NCI-H1092 (cell line): ENCODE measurements at regions not wholly inside any gene's neighbourhood (a gene's known extent, or its start where the extent isn't known, plus 50 kb on each side); places are given as distances from the start of the nearest gene placed in this dataset.
"Not testable (repeated sequence)": the region's sequence is repeated elsewhere in the genome, so short reads cannot be mapped to it uniquely, and the experiment has no call there.

Experiments
- DNase-seq: peaks from one replicate; lab custom pipeline; 2025; lab: John Stamatoyannopoulos, UW

DNA sequence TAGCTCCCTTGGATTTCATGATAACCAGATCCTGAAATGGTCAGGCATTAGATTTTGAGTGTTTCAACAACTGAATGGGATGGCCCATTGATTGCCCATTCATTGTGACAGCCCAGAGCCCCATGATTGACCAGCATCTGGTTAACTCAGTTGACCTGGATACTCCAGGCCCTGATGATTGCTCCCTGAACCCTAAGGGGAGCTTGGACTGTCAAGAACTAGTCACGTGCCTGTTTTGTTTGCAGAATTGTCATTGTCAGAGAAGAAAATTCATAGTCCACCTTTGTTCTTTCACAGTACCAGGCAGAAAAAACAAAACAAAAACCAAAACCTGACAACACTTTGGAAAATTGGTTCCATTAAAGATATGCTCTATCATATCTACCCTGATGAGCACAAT, 241.3 kb upstream of the ONECUT1 start:
- DNase-seq: no peak

DNA sequence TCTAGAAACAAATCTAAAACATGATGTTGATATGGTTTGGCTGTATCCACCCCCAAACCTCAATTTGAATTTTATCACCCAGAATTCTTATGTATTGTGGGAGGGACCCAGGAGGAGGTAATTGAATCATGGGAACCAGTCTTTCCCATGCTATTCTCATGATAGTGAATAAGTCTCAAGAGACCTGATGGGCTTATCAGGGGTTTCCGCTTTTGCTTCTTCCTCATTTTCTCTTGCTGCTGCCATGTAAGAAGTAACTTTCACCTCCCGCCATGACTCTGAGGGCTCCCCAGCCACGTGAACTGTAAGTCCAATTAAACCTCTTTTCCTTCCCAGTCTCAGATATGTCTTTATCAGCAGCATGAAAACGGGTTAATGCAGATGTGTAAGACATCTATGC, 232.7 kb upstream of the ONECUT1 start:
- no peak for DNase-seq

DNA sequence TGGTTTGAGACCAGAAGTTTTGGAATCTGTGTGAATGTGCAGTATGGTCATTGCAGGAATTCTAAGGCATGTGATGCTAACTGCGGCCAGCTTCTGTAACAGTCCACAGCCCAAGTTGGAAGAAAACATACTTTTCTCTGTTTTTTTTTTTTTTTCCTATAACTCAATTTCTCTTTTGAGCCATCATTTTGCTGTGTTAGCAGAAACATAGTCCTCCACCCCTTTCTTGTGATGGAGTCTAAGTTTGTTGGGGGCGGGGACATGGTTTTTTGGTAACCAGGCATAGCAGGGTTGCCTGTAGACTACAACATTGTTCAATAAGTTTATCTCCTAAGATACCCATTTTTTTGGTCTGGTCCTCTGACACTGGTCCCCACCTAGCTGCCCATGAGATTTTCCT, 223.2 kb upstream of the ONECUT1 start:
- DNase-seq: no peak

DNA sequence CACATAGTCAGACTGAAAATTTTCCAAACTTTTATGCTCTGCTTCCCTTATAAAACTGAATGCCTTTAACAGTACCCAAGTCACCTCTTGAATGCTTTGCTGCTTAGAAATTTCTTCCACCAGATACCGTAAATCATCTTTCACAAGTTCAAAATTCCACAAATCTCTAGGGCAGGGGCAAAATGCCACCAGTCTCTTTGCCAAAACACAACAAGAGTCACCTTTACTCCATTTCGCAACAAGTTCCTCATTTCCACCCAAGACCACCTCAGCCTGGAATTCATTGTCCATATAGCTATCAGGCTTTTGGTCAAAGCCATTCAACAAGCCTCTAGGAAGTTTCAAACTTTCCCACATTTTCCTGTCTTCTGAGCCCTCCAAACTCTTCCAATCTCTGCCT, 221.6 kb upstream of the ONECUT1 start:
- not testable (repeated sequence) for DNase-seq

DNA sequence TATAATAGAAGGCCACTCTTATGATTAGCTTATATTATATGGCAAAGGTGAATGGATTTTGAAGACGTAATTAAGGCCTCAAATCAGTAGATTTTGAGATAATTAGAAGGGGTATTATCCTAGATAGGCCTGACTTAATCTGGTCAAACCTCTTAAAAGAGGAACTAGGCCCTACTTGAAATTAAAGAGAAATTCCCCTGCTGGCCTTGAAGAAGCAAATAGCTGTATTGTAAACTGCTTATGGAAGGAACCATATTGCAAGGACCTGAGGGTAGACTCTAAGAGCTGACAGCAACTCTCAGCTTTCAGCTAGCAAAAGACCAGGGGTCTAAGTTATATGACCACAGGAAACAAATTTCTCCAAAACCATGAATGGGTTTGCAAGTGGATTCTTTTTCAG, 219.0 kb upstream of the ONECUT1 start:
- DNase-seq: no peak

DNA sequence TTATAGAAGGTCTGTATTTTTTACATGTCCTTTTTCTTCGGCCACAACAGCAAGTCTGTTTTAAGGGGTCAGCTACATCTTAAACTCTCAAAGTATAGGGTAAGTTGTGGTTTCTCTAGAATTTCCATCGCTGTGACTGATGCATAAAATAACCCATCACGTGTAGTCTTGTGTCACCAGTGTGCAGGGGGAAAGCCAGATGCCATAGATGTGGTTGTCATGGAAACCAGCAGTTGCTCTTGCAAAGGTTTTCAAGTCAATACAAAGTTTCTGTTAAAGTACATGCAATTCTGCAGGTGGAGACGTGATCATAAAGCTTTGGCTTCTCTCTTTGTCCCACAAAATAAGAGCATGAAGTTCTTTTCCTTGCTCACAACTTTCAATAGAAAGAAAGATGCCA, 210.3 kb upstream of the ONECUT1 start:
- DNase-seq: no peak

DNA sequence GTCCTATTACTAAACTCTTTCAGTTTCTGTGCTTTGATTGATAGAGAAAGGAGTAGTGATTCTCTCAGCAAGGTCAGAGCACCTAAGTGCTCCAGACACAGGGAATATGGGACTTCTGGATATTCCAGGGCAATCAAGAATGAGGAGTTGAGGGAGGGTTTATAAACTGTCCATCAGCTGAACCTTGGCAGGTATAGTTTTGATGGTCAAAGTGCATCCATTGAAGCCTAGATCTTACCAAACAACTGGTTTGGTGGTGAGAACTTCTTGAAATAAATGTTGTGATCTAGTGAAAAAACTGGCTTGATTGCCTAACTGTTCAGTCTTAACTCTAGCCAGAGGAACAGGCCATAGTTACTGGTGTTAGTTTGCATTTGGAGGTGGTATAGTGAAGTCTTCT, 207.0 kb upstream of the ONECUT1 start:
- no peak for DNase-seq

DNA sequence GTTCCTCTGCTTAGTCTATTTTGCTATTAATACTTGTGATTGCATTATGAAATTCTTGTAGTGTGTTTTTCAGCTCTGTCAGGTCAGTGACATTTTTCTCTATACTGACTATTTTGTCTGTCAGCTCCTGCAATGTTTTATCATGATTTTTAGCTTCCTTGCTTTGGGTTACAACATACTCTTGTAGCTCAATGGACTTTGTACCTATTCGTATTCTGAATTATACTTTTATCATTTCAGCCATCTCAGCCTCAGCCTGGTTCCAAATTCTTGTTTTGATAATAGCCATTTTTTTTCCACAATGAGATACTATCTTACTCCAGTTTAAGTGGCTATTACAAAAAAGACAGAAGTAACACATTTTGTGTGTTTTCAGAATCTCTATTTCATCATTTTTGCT, 204.2 kb upstream of the ONECUT1 start:
- no peak for DNase-seq

DNA sequence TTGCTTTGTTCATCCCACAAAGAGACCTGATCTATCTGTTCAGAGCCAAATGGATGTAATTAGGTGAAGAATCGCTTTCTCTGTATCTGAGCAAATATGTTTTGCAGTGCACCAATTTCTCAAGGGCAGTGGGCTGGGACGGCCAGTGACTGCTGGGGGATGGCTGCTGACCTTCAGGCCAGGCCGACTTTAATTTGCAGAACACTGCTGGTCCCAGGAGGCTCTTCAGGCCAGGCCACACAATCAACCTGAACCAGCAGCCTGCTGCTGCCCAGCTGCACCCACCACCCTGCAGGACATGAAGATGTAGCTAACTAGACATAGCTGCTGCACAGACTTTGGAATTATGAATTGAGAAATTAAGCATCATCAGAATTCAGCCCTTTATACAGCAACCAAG, 194.4 kb upstream of the ONECUT1 start:
- DNase-seq: no peak

DNA sequence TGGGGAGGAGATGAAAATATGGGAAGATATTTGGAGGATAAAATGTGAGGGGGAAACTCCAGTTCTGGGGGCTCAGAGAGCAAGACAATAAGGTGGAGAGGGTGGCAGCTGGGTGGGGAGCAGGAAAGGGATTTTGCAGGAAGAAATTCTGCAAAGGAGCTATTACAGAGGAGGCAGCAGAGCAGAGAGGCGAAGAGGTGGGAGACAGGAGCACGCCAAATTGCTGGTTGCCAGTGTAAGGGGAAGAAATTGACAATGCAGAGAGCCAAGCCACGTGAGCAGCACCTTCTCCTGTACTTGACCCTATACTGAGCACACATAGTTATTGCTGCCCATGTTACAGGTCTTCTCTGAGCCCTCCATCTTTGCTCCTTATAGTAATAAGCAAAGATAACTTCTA, 190.3 kb upstream of the ONECUT1 start:
- no peak for DNase-seq

DNA sequence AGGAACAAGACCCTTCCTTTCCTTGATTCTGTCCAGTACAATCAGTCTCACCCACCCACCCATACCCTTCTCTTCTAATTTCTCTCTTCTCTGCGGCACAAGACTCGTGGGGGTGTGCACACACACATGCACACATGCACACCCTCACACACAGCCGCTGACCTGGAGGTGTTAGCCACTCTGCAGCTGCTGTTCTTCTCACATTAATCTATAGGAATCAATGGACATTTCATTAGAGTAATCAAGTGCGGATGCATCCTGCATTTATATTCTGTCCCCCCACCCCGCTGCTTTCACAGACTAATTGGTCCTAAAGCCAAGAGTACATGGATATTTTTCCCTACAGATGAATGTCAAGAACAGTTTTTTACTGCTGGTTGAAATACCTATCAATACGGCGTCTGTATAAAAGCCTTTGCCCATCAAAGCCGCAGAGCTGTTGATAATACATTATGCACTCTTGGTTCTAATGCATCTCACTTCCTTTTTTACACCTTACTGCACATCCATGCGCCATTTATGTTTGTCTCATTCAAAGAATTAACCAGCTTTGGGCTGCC, 186.5 kb upstream of the ONECUT1 start:
- no peak for DNase-seq

DNA sequence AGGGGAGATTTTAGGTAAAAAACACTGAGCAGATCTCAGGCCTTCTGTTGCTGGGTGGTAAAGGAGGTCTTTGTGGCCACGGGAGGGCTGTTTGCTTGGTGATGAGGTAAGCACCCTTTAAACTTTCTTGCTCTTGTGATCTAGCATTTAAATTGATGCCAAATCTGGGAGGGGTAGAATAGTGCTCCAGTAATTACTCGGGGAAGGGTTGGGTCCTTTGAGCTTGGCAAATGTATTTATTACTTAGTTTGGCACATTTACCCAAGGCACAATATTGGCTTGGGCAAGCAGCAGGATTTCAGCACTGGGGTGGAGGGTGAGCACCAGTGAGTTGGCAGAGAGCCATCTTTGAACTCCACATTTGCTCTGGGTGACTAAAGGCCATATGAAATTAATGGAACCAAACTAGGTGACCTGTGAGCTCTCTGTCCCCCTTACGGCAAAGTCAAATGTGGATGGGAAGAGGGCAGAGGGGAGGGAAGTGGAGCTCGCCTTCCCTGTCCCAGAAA, 185.9 kb upstream of the ONECUT1 start:
- DNase-seq: no peak

DNA sequence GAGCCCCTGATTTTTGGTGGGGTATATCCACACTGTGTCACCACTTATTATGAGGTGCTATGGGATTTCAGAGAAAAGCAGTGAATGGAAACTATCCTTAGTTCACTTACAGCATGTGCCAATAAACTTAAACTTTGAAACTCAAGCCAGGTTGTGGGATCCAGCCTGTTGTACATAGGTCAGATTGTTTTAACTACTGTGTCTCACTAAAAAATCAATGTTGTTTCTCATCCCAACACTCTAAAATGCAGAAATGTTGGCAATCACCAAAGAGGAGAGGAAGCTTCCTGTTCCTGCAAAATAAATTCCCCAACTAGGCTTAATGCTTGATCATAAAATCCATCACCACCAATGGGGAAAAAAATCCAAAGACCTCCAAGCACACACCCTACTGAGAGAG, 173.7 kb upstream of the ONECUT1 start:
- DNase-seq: no peak

DNA sequence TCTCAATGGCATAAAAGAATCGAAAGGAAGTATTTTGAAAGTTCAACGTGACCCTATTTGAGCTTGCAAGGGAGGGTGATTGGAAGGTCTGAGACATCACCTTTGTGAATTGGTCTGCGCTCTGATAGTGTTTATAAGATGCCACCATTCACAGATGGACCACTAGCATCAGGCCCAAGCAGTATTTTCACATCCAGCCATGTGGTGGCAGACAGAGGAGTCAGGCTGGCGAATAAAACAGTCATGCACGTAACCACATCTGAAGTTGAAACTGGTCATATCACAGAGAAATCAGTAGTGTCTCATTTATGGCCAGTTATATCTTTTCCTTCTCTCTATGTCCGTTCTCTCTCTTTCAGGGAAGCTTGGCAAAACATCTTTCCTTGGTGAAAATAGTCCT, 170.1 kb upstream of the ONECUT1 start:
- DNase-seq: no peak

DNA sequence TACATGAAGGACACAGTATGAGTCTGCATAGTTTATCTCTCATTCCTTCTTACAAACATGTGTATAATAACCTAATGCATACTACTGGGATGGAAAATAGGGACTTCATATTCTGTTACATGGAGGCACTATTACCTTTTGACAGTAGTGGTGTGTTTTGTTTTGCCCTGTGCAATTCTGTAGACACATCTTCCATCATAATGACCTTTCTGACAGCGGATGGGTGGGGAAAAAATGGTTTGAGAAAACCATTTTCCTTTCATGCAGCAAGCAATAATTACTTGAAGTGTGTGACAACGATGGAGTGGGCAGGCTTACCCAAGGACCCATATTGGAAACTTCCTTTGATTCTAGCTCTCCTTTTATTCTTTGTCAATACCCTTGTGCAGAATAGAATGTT, 153.6 kb upstream of the ONECUT1 start:
- no peak for DNase-seq

DNA sequence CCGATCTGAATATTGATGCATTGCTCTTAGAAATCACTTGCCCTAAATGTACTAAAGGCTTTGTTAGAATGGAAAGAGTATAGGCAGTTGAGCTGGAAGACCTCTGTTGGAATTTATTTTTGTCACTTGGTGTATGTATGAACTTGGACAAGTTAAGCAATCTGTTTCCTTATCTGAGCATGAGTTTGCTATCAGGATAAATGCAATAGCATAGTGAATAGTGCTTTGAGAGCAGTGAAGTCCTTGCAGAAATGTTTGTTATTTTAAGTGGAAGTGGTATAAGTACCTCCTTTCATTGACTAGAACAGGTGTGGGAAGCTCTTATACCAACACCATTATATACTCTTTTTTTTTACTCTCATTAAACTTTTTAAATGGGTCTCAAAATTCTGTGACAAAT, 146.4 kb upstream of the ONECUT1 start:
- no peak for DNase-seq

DNA sequence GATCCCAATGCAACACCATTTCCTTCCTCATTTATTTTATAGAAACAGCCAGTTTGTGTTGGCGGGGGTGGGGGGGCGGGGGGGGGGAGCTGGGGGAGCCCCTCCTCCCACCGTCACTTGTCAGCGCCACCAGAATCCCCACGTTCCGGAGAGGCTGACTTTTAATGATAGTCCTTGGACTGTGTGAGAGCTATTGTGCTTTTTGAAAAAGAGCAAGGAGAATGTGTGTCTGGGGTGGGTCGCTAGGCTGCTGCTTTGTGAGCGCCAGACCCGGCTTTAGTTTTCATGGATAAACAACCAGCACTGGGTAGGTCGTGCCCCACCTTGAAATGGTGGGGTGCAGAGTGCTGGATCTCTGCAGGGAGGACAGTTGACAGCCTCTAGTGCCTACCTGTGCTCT, 135.0 kb upstream of the ONECUT1 start:
- no peak for DNase-seq

DNA sequence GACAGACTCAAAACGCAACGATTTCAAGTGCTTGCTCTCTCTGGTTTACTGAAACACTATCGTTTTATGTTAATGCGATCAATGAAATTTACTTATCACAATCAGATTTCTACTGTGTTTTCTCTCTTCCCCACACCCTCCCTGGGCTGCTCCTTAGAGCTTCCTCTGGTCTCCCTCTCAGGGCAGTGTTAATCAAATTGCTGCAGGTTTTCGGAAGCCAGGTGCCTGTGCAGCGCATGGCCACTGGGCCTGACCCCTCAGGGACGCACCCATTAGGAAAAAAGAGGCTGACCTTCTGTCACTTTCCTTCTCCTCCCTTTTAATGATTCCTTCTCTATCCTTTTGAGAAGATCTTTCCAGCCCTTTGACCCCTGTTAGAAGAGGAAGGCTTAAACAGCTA, 134.5 kb upstream of the ONECUT1 start:
- no peak for DNase-seq

DNA sequence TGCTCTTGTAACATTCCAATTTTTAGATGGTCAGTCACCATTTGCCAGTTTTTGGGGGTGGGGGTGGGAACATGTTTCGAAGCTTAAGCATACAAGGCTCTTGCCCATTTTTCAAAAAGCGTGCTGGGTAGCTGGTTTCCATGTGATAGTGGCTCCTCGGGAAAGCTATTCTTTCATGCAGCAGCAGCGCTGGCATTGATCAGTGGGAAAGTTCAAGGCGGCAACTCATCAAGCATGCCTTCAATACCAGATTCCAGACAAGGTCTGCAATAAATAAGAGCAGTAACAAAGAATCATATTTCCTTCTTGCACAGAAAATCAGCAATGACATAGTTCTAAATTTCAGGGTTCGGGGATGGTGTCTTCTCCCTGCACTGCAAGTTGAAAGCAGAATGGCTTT, 133.5 kb upstream of the ONECUT1 start:
- DNase-seq: no peak

DNA sequence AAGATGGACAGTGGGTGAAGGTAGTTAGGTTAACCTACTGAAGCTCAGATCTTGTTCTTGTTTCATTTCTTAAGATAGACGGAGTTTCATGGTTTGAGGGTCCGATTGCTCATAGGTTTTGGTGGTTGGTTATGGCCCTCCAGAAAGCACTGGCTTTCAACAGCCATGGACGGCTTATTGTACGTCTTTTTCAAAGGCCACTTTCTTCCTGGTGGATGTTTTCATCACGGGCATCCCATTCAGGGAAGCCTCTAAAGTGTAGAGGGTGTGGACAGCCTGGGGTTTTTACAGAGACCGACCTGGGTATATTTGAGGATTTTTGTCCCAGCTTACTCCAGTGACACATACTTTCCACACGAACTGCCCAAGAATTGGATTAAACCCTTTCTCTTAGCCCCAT, 132.7 kb upstream of the ONECUT1 start:
- DNase-seq: no peak

DNA sequence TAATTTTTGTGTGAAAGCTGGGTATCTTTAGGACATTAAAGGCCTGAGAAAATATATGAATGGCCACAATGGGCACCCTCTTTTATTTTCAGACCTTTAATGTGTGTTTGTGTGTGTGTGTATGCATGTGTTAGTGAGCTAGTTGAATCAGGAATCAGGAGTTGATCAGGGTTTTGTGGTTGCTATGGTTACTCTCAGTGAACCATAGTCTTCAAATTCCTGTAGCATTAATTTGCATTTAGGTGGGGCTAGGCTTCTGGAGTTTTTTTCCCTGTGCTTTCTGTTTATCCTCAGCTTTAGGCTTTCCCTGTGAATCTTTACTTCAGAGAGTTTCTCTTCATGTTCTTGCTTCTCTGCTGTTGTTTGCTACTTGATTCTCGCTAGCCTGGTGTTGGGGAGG, 122.0 kb upstream of the ONECUT1 start:
- no peak for DNase-seq

DNA sequence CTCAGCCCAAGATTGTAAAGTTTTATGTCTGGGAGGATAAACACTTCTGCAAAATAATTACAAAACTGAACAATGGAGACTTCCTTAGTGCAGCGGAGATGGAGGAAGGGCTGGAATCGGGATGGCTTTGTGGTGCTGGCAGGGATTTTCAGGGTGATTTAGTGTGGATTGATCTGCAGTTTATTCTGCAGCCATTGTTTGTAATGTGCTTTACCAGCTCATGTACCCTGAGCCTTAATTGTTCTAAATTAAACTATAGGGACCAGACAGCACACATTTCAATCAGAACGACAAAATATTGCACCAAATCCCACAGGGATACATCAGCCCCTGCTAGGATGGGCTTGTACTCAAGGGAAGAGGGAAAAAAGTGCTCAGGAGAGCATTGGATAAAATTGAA, 103.2 kb upstream of the ONECUT1 start:
- no peak for DNase-seq

DNA sequence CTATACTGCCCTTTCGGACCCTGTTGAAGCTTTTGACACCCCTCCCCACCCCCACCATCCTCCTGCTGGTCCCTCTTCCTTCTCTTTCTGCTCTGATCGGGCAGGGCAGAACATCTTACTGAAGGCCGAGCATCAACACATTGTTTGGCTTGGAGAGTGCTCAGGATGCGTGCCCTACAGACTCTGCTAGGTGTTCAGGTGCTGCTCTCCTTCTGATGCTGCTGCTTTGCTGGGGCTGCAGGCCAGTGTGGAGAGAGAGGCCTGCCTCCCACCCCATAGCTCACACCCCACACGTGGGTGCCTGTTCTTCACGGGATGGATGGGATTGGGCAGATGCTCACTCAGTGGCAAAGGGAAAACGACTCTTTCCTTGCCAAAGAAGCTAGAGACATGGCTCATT, 89.8 kb upstream of the ONECUT1 start:
- DNase-seq: no peak

DNA sequence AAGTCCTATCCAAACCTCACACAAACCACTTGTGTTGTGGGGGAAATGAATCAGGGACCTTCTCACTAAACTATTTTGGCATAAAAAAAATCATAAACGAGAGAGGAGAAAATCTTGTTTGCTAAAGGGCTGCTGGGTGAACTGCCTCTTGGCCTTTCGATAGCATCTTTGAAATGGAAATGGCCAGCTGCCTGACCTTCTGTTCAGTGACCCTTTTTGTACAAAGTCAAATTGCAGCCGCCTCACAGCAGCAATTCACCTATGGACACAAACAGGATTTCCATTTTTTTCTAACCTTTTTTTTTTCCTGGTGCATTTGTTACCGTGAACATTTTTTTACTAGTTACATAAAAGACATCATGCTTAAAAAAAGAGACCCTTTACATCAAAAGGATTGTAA, 89.0 kb upstream of the ONECUT1 start:
- DNase-seq: no peak
